Natural killer cell (primary cell): ENCODE measurements at regions not wholly inside any gene's neighbourhood (a gene's known extent, or its start where the extent isn't known, plus 50 kb on each side); places are given as distances from the start of the nearest gene placed in this dataset.

ENCODE experiments used
- ATAC-seq, 3 donors: fragments of 150-1000 bp in 2 of 3; fragments of 200-7000 bp in 1 of 3; cut with Tn5 transposase; 1 replicate in 1 of 3; 2 replicates in 2 of 3; pipeline ENCODE4 v1.10.0; 2021; ENCODE audit warnings: mild to moderate bottlenecking in 2 of 3, moderate library complexity in 2 of 3
- DNase-seq, 2 donors: peaks; one replicate each; pipeline versions ENCODE4 v3.0.0 to v3.0.0-alpha.2; 2013 to 2021; ENCODE audit warnings: mixed read lengths in 1 of 2
- H3K27ac ChIP-seq: one replicate; pipeline ENCODE4 v1.5.1; 2013; ENCODE audit warnings: mild to moderate bottlenecking, low read length
- H3K27me3 ChIP-seq: one replicate; pipeline ENCODE4 v1.6.1; 2013; ENCODE audit warnings: low read length; ENCODE audit not compliant: control insufficient read depth, insufficient read depth
- H3K36me3 ChIP-seq: one replicate; pipeline ENCODE4 v1.6.1; 2013; ENCODE audit warnings: low read length; ENCODE audit not compliant: control insufficient read depth, insufficient read depth
- H3K4me1 ChIP-seq: one replicate; pipeline ENCODE4 v1.6.1; 2013; ENCODE audit warnings: low read length; ENCODE audit not compliant: control insufficient read depth, insufficient read depth
- H3K4me3 ChIP-seq: one replicate; pipeline ENCODE4 v1.5.1; 2013; ENCODE audit warnings: low read length
- H3K9me3 ChIP-seq: one replicate; pipeline ENCODE4 v1.6.1; 2013; ENCODE audit warnings: low read length; ENCODE audit not compliant: control insufficient read depth, insufficient read depth
- H3K27ac Mint-ChIP-seq, 2 donors: one replicate each; pipeline ENCODE4 v1.8.0; 2022; ENCODE audit warnings: mild to moderate bottlenecking in 2 of 2, mixed read lengths in 2 of 2, moderate library complexity in 1 of 2
- H3K27me3 Mint-ChIP-seq, 2 donors: one replicate each; pipeline ENCODE4 v1.8.0; 2022; ENCODE audit warnings: low read depth in 2 of 2, mixed read lengths in 2 of 2
- H3K36me3 Mint-ChIP-seq: one replicate; pipeline ENCODE4 v1.8.0; 2022; ENCODE audit warnings: mixed read lengths
- H3K4me1 Mint-ChIP-seq, 2 donors: one replicate each; pipeline ENCODE4 v1.8.0; 2022; ENCODE audit warnings: mixed read lengths in 2 of 2
- H3K4me3 Mint-ChIP-seq: one replicate; pipeline ENCODE4 v1.8.0; 2022; ENCODE audit warnings: mild to moderate bottlenecking, moderate library complexity, mixed read lengths
- H3K9me3 Mint-ChIP-seq, 2 donors: one replicate each; pipeline ENCODE4 v1.8.0; 2022; ENCODE audit warnings: mixed read lengths in 2 of 2
- WGBS: methylation state at CpG from one replicate; pipeline ENCODE4 v1.1.7; 2013; ENCODE audit warnings: missing lambda C conversion rate; ENCODE audit not compliant: insufficient coverage; 5-methylcytosine and 5-hydroxymethylcytosine counted together
- intact Hi-C: fragments of 100-400 bp; cut with micrococcal nuclease; formaldehyde crosslinking; loops from one replicate; pipeline ENCODE4 v1.14.2; 2022
- TF ChIP-seq, protein P1 (sequence below): fragments of 200-600 bp; IDR thresholded peaks from one replicate; pipeline ENCODE4 v1.8.0; 2022; ENCODE audit warnings: antibody characterized with exemption

DNA sequence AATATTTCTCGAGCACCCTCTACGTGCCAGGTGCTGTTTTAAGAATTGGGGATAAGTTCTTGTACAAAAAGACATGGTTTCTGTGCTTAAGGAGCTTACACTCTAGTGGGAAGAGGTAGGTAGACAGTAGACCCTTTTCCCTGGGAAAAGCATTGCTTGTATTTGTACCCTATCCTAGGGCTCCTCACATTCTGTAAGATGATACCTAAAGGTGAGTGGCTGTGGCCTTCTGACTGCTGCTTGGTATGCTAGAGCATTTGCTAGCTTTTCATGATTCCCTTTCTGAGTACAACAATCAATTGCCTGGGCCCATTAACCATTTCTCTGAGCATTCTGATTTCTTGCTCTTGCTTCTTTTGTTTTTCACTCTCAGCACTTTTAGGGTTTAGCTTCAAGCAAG lies 286.6 kb downstream of the ZIC3 start:
- Histone ChIP-seq H3K9me3 (no peaks in the 10 kb centered on the region), H3K36me3 (no peaks in the 10 kb centered on the region), H3K27ac (no peak overlapping the region), H3K4me3 (no peak overlapping the region), H3K27me3 (no peaks in the 10 kb centered on the region), H3K4me1 (no peaks in the 10 kb centered on the region)
- intact Hi-C loops, result no loop called here
- Mint-ChIP-seq H3K4me1 (no peaks in the 10 kb centered on the region), H3K36me3 (no peaks in the 10 kb centered on the region), H3K27me3 (no peaks in the 10 kb centered on the region), H3K27ac (no peak overlapping the region), H3K9me3 (no peaks in the 10 kb centered on the region), H3K4me3 (no peak overlapping the region)
- TF ChIP-seq, protein P1, sequence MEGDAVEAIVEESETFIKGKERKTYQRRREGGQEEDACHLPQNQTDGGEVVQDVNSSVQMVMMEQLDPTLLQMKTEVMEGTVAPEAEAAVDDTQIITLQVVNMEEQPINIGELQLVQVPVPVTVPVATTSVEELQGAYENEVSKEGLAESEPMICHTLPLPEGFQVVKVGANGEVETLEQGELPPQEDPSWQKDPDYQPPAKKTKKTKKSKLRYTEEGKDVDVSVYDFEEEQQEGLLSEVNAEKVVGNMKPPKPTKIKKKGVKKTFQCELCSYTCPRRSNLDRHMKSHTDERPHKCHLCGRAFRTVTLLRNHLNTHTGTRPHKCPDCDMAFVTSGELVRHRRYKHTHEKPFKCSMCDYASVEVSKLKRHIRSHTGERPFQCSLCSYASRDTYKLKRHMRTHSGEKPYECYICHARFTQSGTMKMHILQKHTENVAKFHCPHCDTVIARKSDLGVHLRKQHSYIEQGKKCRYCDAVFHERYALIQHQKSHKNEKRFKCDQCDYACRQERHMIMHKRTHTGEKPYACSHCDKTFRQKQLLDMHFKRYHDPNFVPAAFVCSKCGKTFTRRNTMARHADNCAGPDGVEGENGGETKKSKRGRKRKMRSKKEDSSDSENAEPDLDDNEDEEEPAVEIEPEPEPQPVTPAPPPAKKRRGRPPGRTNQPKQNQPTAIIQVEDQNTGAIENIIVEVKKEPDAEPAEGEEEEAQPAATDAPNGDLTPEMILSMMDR, result no peak
- ATAC-seq (no peak), DNase-seq (no peak)
- 63% methylated on average over 2 of the region's 2 CpGs for WGBS

DNA sequence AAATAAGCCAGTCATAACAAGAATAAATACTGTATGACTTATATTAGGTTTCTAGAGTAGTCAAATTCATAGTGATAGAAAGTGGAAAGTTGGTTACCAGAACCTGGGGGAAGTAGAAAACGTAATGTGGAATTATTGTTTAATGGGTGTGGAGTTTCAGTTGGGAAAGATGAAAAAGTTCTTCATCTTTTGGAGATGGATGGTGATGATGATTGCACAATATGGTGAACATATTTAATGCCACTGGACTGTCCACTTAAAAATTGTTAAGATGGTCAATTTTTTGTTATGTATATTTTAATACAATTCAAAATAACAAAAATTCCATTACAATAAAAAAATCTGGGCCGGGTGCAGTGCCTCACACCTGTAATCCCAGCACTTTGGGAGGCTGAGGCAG lies 289.6 kb downstream of the ZIC3 start:
- H3K27me3 ChIP-seq, result no peaks in the 10 kb centered on the region
- H3K4me3 ChIP-seq, result no peak overlapping the region
- Mint-ChIP-seq H3K4me1 (no peaks in the 10 kb centered on the region), H3K27ac (no peak overlapping the region), H3K27me3 (no peaks in the 10 kb centered on the region), H3K4me3 (no peak overlapping the region), H3K9me3 (peaks cover 0 to 3% of the 10 kb centered on the region in 2 donors), H3K36me3 (no peaks in the 10 kb centered on the region)
- no peak overlapping the region for H3K27ac ChIP-seq
- WGBS, result 68% methylated on average over 2 of the region's 2 CpGs
- H3K36me3 ChIP-seq, result no peaks in the 10 kb centered on the region
- H3K9me3 ChIP-seq, result no peaks in the 10 kb centered on the region
- intact Hi-C loops, result no loop called here
- H3K4me1 ChIP-seq, result no peaks in the 10 kb centered on the region
- ATAC-seq, result no peak
- TF ChIP-seq, protein P1, result no peak
- no peak for DNase-seq

DNA sequence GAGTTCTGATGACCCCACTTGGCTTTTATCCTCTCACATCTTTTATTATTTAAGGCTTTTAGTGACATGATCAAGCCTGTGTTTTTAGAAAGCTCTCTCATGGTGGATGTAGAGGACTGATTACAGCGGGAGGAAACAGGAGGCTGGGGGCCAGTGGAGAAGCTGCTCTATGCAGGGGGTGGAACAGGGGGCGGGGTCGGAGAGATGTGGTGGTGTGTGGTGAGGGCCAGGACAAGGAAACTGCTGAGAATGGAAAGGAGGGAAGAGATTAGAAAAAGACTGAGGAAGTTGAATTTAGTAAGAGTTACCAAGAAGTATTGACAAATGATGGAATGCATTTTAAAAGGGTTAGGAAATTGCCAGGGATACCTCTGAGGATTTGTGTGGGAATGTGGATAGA lies 292.2 kb downstream of the ZIC3 start:
- WGBS, result 18% methylated on average over 3 of the region's 3 CpGs
- no peak for DNase-seq
- H3K4me3 Mint-ChIP-seq, result no peak overlapping the region
- Histone ChIP-seq H3K27ac (no peak overlapping the region), H3K4me3 (no peak overlapping the region), H3K27me3 (no peaks in the 10 kb centered on the region), H3K9me3 (no peaks in the 10 kb centered on the region), H3K36me3 (no peaks in the 10 kb centered on the region), H3K4me1 (no peaks in the 10 kb centered on the region)
- no peak for ATAC-seq
- no peaks in the 10 kb centered on the region for H3K27me3 Mint-ChIP-seq
- intact Hi-C loops, result no loop called here
- no peaks in the 10 kb centered on the region for H3K4me1 Mint-ChIP-seq
- no peaks in the 10 kb centered on the region for H3K36me3 Mint-ChIP-seq
- peaks cover 0 to 3% of the 10 kb centered on the region in 2 donors for H3K9me3 Mint-ChIP-seq
- TF ChIP-seq, protein P1, result no peak
- no peak overlapping the region for H3K27ac Mint-ChIP-seq

DNA sequence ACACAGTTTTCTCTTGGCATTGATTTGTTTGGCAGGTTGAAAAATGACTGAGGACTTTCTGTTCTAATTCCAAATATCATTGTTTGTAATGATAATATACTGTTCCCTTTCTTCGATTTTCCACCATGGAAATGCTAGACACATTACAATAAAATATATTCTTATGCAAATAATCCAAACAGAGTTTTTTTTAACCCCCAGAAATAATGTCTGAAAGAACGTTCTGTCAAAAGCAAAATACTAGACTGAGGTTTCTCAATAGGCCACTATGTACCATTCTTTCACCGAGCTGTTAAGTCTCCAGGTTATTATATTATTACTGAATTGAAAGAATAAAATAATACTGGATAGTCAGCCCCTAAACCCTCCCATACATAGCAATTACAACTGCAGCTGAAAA lies 312.5 kb downstream of the ZIC3 start:
- TF ChIP-seq, protein P1, result no peak
- no CpG with 5 or more reads among the region's 3 CpGs for WGBS
- no peak for ATAC-seq

More for the DNA sequence above, 312.5 kb downstream of the ZIC3 start:
- H3K9me3 ChIP-seq, result no peaks in the 10 kb centered on the region
- intact Hi-C loops, result no loop called here
- no peak overlapping the region for H3K27ac ChIP-seq
- no peaks in the 10 kb centered on the region for H3K27me3 ChIP-seq
- Mint-ChIP-seq H3K27me3 (peaks cover 0 to 6% of the 10 kb centered on the region in 2 donors), H3K4me3 (no peak overlapping the region), H3K27ac (no peak overlapping the region), H3K4me1 (no peaks in the 10 kb centered on the region), H3K36me3 (no peaks in the 10 kb centered on the region), H3K9me3 (peaks cover 2 to 3% of the 10 kb centered on the region in 2 donors)
- no peak overlapping the region for H3K4me3 ChIP-seq
- no peak for DNase-seq
- H3K36me3 ChIP-seq, result no peaks in the 10 kb centered on the region
- H3K4me1 ChIP-seq, result no peaks in the 10 kb centered on the region
